ENCODE measurements at regions not wholly inside any gene's neighbourhood (a gene's known extent, or its start where the extent isn't known, plus 50 kb on each side); places are given as distances from the start of the nearest gene placed in this dataset.

DNA sequence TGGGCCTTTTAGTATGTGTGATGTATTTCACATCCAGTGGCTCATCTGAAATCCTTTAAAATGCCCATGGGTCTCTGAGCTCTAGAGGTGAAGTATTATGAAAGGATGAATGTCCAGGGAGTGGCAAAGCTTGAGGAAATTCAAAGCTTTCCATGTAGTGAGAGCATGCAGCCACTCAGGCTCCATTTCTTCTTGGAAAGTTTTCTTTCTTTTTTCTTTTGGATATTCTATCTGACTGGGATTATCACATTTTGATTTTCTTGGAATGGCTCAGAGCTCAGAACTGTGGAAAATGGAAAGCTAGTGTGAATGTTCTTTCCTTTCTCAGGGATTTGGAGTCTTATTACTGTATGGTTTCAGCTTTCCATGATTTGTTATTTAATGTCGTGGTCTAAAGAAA, 397.4 kb downstream of the CD109 start:
- no peak for TF ChIP-seq EZH2 (IDR thresholded peaks at IDR 0.05; ENCODE audit: low read length, unreplicated experiment)
- TF ChIP-seq, protein P1, sequence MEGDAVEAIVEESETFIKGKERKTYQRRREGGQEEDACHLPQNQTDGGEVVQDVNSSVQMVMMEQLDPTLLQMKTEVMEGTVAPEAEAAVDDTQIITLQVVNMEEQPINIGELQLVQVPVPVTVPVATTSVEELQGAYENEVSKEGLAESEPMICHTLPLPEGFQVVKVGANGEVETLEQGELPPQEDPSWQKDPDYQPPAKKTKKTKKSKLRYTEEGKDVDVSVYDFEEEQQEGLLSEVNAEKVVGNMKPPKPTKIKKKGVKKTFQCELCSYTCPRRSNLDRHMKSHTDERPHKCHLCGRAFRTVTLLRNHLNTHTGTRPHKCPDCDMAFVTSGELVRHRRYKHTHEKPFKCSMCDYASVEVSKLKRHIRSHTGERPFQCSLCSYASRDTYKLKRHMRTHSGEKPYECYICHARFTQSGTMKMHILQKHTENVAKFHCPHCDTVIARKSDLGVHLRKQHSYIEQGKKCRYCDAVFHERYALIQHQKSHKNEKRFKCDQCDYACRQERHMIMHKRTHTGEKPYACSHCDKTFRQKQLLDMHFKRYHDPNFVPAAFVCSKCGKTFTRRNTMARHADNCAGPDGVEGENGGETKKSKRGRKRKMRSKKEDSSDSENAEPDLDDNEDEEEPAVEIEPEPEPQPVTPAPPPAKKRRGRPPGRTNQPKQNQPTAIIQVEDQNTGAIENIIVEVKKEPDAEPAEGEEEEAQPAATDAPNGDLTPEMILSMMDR (conservative IDR thresholded peaks at IDR 0.05; ENCODE audit: low read depth, low read length) = no peak
